ENCODE measurements at regions not wholly inside any gene's neighbourhood (a gene's known extent, or its start where the extent isn't known, plus 50 kb on each side); places are given as distances from the start of the nearest gene placed in this dataset.
"Not testable (repeated sequence)": the region's sequence is repeated elsewhere in the genome, so short reads cannot be mapped to it uniquely, and the experiment has no call there.

DNA sequence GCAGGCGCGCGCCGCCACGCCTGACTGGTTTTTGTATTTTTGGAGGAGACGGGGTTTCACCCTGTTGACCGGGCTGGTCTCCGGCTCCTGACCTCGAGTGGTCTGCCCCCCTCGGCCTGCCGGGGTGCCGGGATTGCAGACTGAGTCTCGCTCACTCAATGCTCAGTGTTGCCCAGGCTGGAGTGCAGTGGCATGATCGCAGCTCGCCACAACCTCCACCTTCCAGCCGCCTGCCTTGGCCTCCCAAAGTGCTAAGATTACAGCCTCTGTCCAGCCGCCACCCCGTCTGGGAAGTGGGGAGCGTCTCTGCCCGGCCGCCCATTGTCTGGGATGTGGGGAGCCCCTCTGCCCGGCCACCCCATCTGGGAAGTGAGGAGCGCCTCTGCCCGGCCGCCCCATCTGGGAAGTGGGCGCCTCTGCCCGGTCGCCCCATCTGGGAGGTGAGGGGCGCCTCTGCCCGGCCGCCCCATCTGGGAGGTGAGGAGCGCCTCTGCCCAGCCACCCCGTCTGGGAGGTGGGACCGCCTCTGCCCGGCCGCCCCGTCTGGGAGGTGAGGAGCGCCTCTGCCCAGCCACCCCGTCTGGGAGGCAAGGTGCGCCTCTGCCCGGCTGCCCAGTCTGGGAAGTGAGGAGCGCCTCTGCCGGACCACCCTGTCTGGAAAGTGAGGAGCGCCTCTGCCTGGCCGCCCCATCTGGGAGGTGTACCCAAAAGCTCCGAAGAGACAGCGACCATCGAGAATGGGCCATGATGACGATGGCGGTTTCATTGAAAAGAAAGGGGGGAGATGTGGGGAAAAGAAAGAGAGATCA lies 187.7 kb upstream of the OR13F1 start:
- CTCF ChIA-PET (ENCODE audit: partially characterized antibody) = interaction anchor here (0.6 kb wide), 1 partner anchor 559 kb away, joined by 4 read pairs; no protein-coding TSS in a partner anchor
- H3K27ac Mint-ChIP-seq; H3K4me1 Mint-ChIP-seq; H3K27me3 Mint-ChIP-seq; H3K27me3 ChIP-seq (ENCODE audit: insufficient read depth, low read length); H3K4me3 Mint-ChIP-seq; H3K36me3 ChIP-seq (ENCODE audit: insufficient read depth, low read length); H3K4me3 ChIP-seq (ENCODE audit: low read length in 2 of 2); H3K36me3 Mint-ChIP-seq; H3K4me1 ChIP-seq (ENCODE audit: insufficient read depth, low read length); H3K9me3 Mint-ChIP-seq; DNase-seq; H3K9me3 ChIP-seq (ENCODE audit: control insufficient read depth in 1 of 2, low read length in 2 of 2); intact Hi-C loops (cut with micrococcal nuclease); H3K27ac ChIP-seq (ENCODE audit: low read depth, low read length); POLR2A ChIA-PET (ENCODE audit: partially characterized antibody): not testable (repeated sequence)

DNA sequence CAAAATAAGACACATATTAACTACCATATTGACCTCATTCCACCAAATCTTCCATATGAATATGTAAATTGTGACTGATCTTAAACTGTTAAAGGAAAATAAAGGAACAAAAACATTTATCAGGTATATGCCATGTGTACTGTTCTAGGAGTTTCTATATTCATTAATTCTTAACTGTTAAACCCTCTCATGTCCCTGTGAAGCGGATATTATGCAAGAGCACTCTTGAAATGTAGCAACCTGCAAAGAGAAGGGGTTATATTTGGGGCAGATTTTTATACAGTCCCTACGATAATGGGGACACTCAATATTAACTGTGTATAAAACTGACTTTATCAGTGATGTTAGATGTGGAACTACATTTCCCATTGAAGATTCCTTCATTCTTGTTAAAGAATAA lies 184.9 kb upstream of the OR13F1 start:
- intact Hi-C loops (cut with micrococcal nuclease) = no loop called here
- H3K4me1 Mint-ChIP-seq = no peaks in the 10 kb centered on the region
- Histone ChIP-seq H3K9me3 (ENCODE audit: control insufficient read depth in 1 of 2, low read length in 2 of 2) (no peaks in the 10 kb centered on the region), H3K27me3 (ENCODE audit: insufficient read depth, low read length) (no peaks in the 10 kb centered on the region), H3K4me1 (ENCODE audit: insufficient read depth, low read length) (no peaks in the 10 kb centered on the region), H3K4me3 (ENCODE audit: low read length in 2 of 2) (no peak overlapping the region), H3K36me3 (ENCODE audit: insufficient read depth, low read length) (no peaks in the 10 kb centered on the region), H3K27ac (ENCODE audit: low read depth, low read length) (no peak overlapping the region)
- no peaks in the 10 kb centered on the region for H3K36me3 Mint-ChIP-seq
- H3K9me3 Mint-ChIP-seq = peaks cover 0 to 8% (median 0%) of the 10 kb centered on the region in 8 donors
- no peaks in the 10 kb centered on the region for H3K27me3 Mint-ChIP-seq
- DNase-seq = no peak
- no peak overlapping the region for H3K27ac Mint-ChIP-seq
- CTCF ChIA-PET (ENCODE audit: partially characterized antibody) = no interaction called here
- H3K4me3 Mint-ChIP-seq = no peak overlapping the region
- POLR2A ChIA-PET (ENCODE audit: partially characterized antibody) = no interaction called here

GRCh38 chr9:104319685-104320084 lies 184.4 kb upstream of the OR13F1 start:
- H3K4me1 Mint-ChIP-seq = no peaks in the 10 kb centered on the region
- no peaks in the 10 kb centered on the region for H3K36me3 Mint-ChIP-seq
- H3K27ac ChIP-seq (ENCODE audit: low read depth, low read length) = no peak overlapping the region

GRCh38 chr9:104322596-104322995 lies 181.5 kb upstream of the OR13F1 start:
- Histone ChIP-seq H3K9me3 (ENCODE audit: control insufficient read depth in 1 of 2, low read length in 2 of 2) (no peaks in the 10 kb centered on the region), H3K4me3 (ENCODE audit: low read length in 2 of 2) (no peak overlapping the region), H3K27me3 (ENCODE audit: insufficient read depth, low read length) (no peaks in the 10 kb centered on the region), H3K27ac (ENCODE audit: low read depth, low read length) (no peak overlapping the region), H3K4me1 (ENCODE audit: insufficient read depth, low read length) (no peaks in the 10 kb centered on the region), H3K36me3 (ENCODE audit: insufficient read depth, low read length) (no peaks in the 10 kb centered on the region)
- intact Hi-C loops (cut with micrococcal nuclease) = no loop called here
- Mint-ChIP-seq H3K4me3 (no peak overlapping the region), H3K27me3 (no peaks in the 10 kb centered on the region), H3K36me3 (no peaks in the 10 kb centered on the region), H3K27ac (no peak overlapping the region), H3K4me1 (no peaks in the 10 kb centered on the region), H3K9me3 (peaks cover 0 to 4% (median 0%) of the 10 kb centered on the region in 8 donors)
- DNase-seq = no peak
- ChIA-PET POLR2A (ENCODE audit: partially characterized antibody) (no interaction called here), CTCF (ENCODE audit: partially characterized antibody) (interaction anchor here (0.8 kb wide), 1 partner anchor 17 kb away, joined by 3 read pairs; no protein-coding TSS in a partner anchor)

More at GRCh38 chr9:104319685-104320084, 184.4 kb upstream of the OR13F1 start:
- Histone ChIP-seq H3K27me3 (ENCODE audit: insufficient read depth, low read length) (no peaks in the 10 kb centered on the region), H3K9me3 (ENCODE audit: control insufficient read depth in 1 of 2, low read length in 2 of 2) (no peaks in the 10 kb centered on the region), H3K4me3 (ENCODE audit: low read length in 2 of 2) (no peak overlapping the region), H3K4me1 (ENCODE audit: insufficient read depth, low read length) (no peaks in the 10 kb centered on the region), H3K36me3 (ENCODE audit: insufficient read depth, low read length) (no peaks in the 10 kb centered on the region)
- intact Hi-C loops (cut with micrococcal nuclease) = no loop called here
- Mint-ChIP-seq H3K4me3 (no peak overlapping the region), H3K27me3 (no peaks in the 10 kb centered on the region), H3K27ac (no peak overlapping the region), H3K9me3 (peaks cover 0 to 8% (median 0%) of the 10 kb centered on the region in 8 donors)
- ChIA-PET CTCF (ENCODE audit: partially characterized antibody) (no interaction called here), POLR2A (ENCODE audit: partially characterized antibody) (no interaction called here)
- DNase-seq = no peak

DNA sequence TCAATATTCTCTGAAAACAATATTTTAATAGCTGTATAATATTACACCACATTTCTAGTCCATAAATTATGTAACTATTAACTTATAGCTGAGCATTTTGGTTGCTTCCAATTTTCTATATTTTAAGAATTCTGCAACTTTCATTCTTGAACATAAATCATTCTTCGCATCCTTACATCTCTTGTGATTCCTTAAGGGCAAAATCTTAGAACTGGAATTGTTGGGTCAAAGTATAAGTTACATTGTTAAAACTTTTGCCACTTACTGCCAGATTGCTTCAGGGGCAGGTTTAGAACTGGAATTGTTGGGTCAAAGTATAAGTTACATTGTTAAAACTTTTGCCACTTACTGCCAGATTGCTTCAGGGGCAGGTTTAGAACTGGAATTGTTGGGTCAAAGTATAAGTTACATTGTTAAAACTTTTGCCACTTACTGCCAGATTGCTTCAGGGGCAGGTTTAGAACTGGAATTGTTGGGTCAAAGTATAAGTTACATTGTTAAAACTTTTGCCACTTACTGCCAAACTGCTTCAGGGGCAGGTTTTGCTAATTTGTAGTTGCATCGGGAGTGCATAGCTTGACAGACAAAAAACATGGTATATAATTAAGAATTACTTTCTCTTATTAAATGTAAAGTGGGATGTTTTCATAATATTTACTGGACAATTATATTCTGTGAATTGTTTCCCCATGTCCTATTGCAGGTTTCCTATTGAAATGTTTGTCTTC lies 179.9 kb upstream of the OR13F1 start:
- H3K27me3 Mint-ChIP-seq; H3K27ac ChIP-seq (ENCODE audit: low read depth, low read length); H3K4me3 Mint-ChIP-seq; CTCF ChIA-PET (ENCODE audit: partially characterized antibody); POLR2A ChIA-PET (ENCODE audit: partially characterized antibody); DNase-seq; intact Hi-C loops (cut with micrococcal nuclease); H3K4me3 ChIP-seq (ENCODE audit: low read length in 2 of 2); H3K4me1 ChIP-seq (ENCODE audit: insufficient read depth, low read length); H3K27ac Mint-ChIP-seq; H3K27me3 ChIP-seq (ENCODE audit: insufficient read depth, low read length); H3K36me3 ChIP-seq (ENCODE audit: insufficient read depth, low read length); H3K4me1 Mint-ChIP-seq; H3K9me3 ChIP-seq (ENCODE audit: control insufficient read depth in 1 of 2, low read length in 2 of 2); H3K36me3 Mint-ChIP-seq; H3K9me3 Mint-ChIP-seq: not testable (repeated sequence)

- H3K27me3 ChIP-seq (ENCODE audit: insufficient read depth, low read length) = no peaks in the 10 kb centered on the region
- H3K27ac ChIP-seq (ENCODE audit: low read depth, low read length) = no peak overlapping the region
- Mint-ChIP-seq H3K27me3 (peaks cover 0 to 2% of the 10 kb centered on the region in 2 donors), H3K36me3 (no peaks in the 10 kb centered on the region), H3K27ac (no peak overlapping the region), H3K4me3 (no peak overlapping the region), H3K4me1 (no peaks in the 10 kb centered on the region), H3K9me3 (peaks cover 0 to 4% (median 1%) of the 10 kb centered on the region in 8 donors)
- no peaks in the 10 kb centered on the region for H3K36me3 ChIP-seq (ENCODE audit: insufficient read depth, low read length)
- no peak overlapping the region for H3K4me3 ChIP-seq (ENCODE audit: low read length in 2 of 2)
- ChIA-PET POLR2A (ENCODE audit: partially characterized antibody) (no interaction called here), CTCF (ENCODE audit: partially characterized antibody) (no interaction called here)
- H3K9me3 ChIP-seq (ENCODE audit: control insufficient read depth in 1 of 2, low read length in 2 of 2) = no peaks in the 10 kb centered on the region
- intact Hi-C loops (cut with micrococcal nuclease) = no loop called here
- no peak for DNase-seq
- H3K4me1 ChIP-seq (ENCODE audit: insufficient read depth, low read length) = no peaks in the 10 kb centered on the region
Measured at GRCh38 chr9:104326912-104327311, 177.2 kb upstream of the OR13F1 start.

GRCh38 chr9:104329245-104329644 lies 174.8 kb upstream of the OR13F1 start:
- Mint-ChIP-seq H3K27me3 (peaks cover 0 to 2% of the 10 kb centered on the region in 2 donors), H3K9me3 (peaks cover 0 to 4% (median 2%) of the 10 kb centered on the region in 8 donors), H3K27ac (no peak overlapping the region), H3K4me1 (no peaks in the 10 kb centered on the region), H3K4me3 (no peak overlapping the region), H3K36me3 (no peaks in the 10 kb centered on the region)
- ChIA-PET POLR2A (ENCODE audit: partially characterized antibody) (no interaction called here), CTCF (ENCODE audit: partially characterized antibody) (no interaction called here)
- intact Hi-C loops (cut with micrococcal nuclease) = no loop called here
- Histone ChIP-seq H3K4me1 (ENCODE audit: insufficient read depth, low read length) (no peaks in the 10 kb centered on the region), H3K36me3 (ENCODE audit: insufficient read depth, low read length) (no peaks in the 10 kb centered on the region), H3K27ac (ENCODE audit: low read depth, low read length) (no peak overlapping the region), H3K4me3 (ENCODE audit: low read length in 2 of 2) (no peak overlapping the region), H3K9me3 (ENCODE audit: control insufficient read depth in 1 of 2, low read length in 2 of 2) (no peaks in the 10 kb centered on the region), H3K27me3 (ENCODE audit: insufficient read depth, low read length) (no peaks in the 10 kb centered on the region)
- DNase-seq = no peak
